Glomerular visceral epithelial cell (primary cell): ENCODE measurements at regions not wholly inside any gene's neighbourhood (a gene's known extent, or its start where the extent isn't known, plus 50 kb on each side); places are given as distances from the start of the nearest gene placed in this dataset.
A peak's percentile ranks its signal among the peaks of the same experiment; 100 is the strongest.

ENCODE experiments used
- DNase-seq: peaks from one replicate; pipeline ENCODE4 v3.0.0-alpha.2; 2016; ENCODE audit errors: extremely low spot score

DNA sequence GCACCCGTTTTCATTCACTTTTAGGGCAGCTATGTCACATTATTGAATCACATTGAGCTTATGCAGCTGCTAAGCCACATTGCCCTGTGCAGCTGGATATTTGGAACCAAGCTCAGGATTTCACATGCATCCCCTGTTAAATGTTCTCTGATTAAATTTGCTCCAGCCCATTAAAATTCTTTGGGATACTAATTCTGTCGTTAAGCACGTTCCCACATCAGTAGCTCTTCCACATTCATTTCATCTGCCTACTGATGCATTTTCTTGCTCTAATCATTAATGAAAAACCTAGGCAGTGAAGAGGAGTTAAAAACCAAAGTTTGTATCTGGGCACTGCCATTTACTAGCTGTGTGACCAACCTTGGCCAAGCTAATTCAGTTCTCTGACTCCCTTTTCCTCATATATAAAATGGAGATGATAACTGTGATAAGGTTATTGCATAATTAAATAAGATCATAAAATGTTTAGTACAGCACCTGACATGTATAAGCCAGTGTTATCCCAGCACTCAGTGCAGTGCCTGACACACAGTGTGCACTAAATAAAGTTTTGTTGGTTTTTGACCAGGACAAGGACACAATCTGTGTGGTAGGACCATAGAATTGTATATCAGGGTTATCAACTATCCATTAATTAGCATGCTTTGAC, 222.2 kb upstream of the ATP11B start:
- DNase-seq: no peak

DNA sequence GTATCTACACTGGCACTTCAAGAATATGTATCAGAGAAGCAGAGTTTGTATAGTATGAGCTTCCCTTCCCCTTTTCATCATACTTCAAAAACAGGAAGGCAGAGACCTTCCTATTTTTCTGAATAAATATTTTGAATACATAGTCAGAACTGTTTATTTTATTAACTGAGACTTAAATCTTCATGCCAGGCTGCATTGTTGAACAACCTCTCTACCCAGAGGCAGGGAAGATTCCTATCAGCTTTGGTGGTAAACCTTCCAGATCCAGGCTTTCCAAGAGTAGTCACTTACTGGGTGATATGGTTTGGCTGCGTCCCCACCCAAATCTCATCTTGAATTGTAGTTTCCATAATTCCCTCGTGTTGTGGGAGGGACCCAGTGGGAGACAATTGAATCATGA, 217.4 kb upstream of the ATP11B start:
- no peak for DNase-seq

DNA sequence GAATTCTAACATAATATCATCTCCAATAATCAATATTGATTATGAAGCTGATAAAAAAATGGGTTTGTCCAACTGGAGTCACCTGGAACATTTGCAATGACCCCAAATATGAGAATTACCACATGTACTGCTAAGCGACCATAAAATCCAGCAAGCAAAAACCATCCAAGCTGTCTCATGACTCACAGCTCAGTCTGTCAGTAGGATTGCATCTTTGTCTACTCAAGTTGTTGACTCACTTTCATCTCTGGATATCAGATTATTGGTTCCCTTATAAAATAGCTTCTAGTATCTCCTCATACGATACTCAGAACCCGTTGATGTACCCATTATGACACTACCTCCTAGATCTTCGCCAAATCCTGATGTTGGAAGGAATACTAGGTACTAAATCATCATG, 209.8 kb upstream of the ATP11B start:
- no peak for DNase-seq

DNA sequence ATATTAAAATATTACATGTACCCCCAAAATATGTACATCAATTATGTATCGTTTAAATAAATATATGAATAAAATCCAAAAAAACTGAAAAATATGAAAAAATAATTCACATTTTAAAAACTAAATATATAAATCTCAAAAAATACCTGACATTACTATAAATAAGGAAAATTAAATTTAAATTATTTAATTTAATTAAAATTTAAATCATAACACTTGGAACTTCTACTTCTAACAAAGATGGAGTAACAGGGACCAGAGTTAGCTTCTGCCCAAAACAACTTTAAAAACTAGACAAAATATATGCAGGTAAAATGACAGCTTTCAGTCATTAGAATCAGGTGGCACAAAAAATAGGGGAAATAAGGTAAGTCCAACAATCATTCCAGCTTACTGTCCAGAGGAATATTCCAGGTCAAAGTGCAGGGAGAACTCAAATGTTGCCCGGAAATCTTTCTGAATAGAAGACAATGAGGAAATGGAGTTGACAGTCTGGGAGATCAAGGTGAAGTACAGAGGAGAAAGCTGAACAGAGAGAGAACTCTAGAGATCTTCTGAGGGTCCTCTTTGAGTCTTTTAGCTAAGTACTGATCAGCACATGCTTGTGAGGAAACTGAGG, 207.7 kb upstream of the ATP11B start:
- no peak for DNase-seq

DNA sequence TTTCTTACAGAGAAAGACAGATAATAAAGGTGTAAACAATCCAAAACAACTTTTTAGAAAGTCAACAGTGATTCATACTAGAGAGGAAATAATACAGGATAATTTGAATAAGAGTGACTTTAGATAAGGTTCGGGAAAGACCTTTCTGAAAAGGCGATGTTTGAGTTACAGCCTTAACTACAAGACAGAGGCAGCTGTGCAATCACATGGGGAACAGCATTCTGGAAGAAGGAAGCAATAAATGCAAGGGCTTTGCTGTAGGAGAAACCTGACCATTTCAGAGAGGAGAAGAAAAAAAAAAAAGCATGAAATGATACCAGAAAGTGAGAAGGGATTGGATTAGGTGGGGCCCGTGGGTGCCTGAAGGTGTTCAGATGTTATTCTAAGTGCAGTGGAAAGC, 200.6 kb upstream of the ATP11B start:
- no peak for DNase-seq

DNA sequence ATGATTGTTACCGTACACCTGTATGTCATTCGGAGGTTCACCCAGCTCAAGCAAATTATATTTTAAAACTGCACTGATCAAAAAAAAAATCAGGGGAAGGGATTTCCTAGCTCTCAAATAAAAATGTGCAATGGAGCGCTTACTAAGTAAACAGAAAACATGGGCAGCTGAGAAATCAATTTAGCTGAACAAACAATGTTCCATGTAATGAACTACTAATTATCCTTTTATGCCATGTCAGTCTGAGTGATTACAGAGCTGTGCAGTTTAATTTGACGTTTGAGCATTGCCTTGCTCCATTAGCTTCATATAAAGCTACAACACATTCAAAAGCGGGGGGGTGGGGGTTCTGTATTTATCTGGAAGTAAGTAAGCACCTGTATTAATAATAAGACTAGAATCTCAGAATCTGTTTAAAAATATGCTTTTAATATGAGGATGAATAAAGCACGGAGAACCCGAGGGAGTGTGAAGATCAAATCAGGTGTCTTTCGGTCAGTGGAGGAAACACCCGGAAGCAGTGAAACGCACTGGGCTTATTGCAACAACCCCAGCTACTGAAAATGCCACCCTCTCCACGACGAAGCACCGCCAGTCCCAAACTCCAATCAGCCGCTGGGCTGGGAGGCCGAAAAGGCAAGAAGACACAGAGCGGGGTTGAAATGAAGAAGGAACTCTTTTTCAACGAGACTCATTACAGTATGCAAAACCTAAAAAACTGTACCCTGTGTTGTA, 196.5 kb upstream of the ATP11B start:
- DNase-seq: no peak

DNA sequence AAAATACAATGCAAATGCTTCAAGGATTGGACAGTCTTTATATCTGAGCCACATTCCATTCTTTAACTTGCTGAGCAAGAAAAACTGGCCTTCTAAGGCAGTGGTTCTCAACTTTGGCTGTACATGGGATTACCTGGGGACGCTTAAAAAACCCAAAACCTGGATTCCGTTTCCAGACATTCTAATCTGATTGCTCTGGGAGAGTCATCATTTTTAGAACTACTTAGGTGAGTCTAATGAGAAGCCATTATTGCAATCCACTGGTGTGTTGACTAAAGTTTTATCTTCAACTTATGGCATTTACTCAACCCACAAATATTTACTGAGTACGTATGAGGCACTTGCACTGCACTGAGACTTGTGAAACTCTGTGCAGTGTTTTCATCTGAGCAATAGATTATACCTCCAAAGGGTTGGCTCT, 195.7 kb upstream of the ATP11B start:
- DNase-seq: no peak

DNA sequence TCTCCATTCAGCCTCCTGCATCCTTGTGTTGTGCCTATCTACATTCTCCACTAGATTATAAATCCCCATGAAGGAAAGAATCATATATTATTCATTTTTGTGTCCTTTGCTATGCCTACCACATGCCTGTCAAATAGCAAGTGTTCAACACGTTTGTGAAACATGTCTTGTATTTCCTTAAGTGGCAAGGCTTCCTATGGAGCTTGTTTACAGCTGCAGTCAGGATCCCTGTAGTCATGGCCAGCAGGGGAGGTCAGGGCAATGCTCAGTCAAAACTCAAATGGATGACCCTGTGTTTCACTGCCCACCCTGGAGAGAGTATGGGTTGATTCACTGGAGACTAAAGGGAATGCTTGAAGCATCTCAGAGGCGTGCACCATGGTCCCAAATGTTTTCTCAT, 191.7 kb upstream of the ATP11B start:
- no peak for DNase-seq

DNA sequence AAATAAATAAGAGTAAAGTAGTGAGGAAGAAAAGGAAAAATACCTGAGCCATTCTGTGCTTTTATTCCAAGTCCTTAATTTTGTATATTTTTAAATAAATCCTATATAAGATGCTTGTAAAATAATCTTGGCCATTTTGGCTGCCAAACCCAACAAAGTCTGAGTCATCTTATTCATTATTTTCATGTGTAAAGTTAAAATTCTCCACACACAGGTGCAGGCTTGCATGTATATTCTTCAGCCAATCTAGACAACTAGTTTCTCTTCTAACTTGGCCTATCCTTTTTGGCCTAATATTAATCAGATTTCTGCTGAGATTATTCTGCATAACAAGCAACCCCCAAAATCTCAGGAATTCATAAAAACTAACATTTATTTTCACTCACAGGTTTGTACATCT, 189.8 kb upstream of the ATP11B start:
- no peak for DNase-seq

DNA sequence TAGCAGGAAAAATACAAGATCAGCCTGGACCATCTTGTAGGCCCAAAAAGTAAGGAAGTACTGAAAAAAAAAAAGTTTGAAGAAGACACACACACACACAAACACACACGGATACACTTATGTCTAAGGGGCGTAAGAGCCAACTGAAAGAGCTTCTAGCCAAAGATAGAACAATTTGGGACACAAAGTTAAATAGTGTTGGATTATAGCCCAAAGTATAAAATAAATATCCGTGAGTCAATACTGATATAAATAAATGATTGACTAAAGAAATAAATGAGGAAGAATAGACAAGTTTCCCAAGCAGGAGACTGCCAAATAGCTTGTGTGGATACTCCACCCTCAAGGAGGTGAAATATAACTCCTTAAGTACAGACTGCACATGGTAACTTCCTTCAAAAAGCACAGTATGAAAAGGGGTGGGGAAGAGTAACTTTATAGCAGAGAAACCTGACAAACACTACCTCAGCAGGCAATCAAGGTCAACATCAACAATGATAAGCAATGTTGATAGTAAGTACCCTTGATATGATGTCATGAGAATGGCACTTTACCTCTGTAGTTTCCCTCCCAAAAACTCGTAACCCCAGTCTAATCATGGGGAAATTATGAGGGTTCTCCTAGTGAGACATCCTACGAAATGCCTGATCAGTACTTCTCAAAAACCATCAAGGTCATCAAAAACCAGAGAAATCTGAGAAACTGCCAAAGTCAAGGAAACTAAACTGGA, 187.3 kb upstream of the ATP11B start:
- DNase-seq: no peak

DNA sequence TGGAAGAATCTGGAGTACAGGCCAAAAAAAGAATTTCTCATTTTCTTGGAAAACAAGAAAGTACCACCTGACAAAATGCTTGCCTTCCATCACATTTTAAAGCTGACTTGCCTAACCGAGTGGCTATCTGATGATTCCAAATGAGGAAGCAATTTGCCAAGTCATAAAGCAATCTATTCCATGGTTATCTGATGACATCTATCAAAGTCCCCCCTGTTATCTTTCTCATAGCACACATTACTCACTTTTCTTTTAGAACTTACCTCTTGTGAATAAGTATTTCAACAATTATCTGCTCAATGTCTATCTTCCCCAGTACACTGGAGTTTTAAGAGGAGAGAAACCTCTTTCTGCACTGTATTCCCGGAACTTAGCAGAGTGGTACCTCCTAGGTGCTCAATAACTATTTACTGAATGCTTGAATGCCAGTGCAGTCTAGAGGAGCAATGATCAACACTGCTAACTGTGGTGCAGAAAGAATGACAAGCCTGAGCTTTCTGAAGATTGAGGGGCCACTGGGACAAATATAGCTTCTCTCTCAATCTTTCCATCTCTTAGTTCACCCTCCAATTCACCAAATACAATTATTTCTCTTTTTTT, 186.3 kb upstream of the ATP11B start:
- no peak for DNase-seq

DNA sequence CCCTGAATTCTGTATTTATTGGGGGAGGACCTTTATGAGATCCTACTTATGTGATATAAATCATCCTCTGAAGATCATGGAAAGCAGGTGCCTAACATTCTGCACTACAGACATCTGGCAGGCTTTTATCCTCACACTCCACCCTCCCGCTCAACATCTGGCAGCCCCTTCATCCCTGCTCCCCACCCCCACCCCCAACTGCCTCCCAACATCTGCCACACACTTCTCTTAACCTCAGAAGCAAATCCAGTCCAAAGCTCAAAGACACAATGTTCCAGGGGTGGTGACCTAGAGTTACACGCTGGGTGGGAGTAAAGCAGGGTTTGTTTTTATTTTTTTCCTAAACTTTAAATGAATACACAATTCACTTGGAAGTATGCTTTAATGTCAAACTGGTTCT, 184.5 kb upstream of the ATP11B start:
- DNase-seq: no peak

DNA sequence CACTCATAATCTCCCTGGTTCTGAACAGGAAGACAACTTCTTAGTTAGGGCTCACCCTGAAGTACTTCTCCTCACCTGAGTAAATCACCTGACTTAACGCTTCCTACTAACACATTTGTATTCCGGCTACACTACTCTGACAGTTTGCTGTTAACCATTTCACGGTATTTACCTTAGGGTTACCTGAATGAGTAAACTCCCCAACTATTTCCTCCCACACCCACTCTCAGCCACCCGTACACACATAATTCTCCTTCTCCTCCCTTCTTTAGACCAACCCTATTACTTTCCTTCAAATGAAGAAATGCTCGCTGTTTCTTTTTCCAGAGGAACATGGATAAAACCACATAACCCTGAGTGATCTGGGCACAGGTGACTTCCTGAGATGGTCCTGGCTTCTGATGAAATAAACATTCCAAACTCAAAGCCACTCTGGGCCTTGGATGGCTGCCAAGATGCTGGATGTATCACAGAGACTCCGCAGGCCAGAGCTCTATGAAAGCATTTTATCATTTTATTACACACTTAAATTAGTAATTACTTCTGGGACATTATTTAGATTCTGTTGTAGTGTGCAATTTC, 183.6 kb upstream of the ATP11B start:
- no peak for DNase-seq

DNA sequence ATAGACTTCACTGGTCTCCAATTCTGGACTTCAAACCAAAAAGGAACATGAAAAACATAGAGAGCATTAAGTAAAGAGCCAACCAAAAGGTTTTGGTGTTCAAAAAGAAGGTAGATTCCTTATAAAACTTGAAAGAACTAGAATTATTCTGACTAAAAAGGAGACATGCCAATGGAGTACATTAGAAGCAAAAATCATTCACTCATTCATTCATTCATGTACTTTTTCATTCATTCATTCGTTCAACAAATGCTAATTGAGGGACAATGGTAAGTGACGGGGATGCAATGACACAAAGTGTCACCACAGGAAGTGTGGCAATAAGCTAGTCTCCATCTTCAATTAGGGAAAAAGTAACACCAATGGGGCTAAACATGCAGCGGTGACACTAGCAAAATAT, 181.0 kb upstream of the ATP11B start:
- DNase-seq: no peak

DNA sequence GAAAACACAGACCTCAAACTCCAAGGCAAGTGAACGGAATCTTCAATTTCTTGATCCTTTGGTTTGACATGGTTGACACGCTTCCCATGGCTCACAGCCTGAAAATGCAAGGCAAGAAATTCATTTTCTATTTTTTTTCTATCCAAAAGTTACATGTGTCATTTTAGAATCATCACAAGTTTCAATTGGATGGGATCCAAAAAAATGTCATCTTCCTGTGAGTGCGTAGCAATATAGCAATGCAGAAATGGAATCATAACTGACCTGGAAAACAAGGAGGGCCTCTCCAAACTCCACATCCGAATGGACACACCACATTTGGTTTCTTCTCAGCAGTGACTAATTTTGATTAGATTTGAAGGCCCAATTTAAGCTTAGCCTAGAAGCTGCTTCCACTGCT, 175.8 kb upstream of the ATP11B start:
- DNase-seq: no peak

DNA sequence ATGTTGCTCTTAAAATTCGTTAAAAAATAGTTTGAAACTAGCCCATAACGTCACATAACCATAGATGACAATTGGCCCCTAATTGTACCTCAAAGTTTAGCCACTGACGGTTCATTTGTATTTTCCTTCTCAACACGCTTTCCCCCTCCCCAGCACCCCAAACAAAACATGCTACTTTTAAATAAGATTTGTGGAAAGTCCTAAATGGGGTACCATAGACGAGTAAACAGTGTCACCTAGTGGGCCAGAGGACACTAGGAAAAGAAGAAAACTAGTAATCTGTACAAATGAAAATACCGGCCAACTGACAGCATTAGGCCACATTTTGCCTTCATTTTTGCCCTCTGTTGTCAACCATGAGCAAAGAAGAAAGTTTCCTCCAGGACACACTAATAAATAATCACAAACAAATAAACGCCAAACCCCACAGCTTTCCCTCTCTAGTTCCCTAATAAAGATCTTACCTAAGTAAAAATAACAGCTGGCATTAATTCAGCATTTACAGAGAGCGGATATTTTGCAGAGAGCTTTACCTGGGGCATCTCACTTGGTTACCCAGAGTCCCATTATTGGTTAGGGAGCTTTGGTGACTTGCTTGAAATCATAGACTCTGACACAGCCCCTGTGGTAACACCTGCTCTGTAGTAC, 175.1 kb upstream of the ATP11B start:
- DNase-seq: peak; percentile 9

DNA sequence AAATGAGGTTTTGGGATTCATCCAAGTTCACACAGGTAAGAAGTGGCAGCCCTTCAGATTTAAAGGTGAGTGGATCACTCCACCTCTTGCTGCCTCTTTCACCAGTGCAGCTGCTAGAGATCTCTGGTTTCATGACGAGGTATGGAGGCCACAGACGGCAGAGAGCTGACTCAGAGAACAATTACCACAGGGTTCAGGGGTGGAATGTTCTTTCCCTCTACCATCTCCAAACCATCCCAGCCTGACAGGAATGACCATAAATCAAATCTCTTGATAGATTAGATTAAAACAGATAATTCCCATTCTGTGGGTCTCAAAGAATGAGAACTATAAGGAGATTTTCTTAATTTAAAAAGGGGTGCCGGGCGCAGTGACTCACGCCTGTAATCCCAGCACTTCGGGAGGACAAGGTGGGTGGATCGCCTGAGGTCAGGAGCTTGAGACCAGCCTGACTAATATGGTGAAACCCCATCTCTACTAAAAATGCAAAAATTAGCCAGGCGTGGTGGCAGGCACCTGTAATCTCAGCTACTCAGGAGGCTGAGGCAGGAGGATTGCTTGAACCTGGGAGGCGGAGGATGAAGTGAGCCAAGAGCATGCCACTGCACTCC, 174.2 kb upstream of the ATP11B start:
- peak; percentile 30 for DNase-seq

DNA sequence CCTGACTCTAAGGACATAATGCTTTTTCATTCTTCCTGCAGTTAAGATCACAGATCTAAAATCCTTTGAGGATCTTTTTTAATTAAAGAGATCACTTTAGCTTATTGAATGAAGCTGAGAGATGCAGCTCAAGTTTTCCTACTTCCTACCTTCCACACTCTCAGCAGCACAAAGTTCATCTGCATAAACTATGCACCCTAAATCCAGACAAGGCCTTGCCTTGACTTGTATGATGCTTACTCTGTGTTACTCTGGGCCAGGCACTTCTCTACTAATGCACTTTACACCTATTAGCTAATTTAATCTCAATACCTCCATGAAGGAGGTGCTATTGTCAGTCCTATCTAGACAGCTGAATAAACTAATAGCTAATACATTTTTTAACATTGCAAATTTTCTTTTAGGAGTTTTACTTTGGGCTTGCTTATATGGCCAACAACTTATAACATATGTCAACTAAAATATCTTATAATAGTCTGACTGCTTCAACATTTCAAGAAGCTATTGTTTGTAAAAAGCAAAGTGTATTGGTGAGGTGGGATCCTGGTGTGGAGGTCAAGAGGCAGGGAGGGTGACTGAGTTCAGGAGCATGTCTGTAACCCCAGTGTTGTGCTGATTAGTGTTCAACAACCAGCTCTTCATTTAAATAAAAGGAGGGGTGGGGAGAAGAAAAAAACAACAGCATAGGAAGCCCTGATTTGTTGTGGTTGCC, 172.4 kb upstream of the ATP11B start:
- DNase-seq: no peak

DNA sequence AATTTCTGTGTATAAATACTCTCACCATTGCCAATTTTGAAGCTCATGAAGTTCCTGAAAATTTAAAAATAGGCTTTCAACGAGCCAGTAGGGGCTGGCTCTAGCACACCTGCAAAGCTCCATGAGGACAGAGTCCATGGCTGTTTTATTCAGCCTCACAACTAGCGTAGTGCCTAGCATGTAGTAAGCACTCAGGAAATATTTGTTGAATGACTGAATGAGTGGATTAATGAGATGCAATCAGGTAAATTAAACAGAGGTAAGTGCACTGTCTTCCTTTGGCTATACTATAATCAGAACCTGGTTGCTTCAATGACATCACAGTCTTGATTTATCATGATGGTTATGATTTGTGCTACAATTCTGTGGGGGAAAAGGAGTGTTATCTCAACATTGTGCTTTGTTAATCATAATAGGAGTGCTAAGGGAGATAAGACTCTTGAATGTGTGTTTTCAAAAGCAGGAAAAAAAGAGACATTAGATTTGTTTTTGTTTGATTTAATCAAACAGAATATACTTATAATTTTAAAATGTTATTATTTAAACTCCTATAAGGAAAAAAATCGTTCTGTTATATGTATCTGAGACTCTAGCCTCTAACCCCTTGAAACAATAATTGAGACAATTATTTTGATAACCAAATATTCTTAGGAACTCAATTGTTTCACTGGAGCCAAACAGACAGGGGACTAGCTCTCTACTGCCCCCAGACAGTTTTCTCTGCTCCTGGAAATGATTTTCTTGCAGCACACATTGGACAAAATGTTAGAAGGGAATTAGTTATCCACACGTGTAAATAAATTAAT, 171.7 kb upstream of the ATP11B start:
- DNase-seq: no peak

DNA sequence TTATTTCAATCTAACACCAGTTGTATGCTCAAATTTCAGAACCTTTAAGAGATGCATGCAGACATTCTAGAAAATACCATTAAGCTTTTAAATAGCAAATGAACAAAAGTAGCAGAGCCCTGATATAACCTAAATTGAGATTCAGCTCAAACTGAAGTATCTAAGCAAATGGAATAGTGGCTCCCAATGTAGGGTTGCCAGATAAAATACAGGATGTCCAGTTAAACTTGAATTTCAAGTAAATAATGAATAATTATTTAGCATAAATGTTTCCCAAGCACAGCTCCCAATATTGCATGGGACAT, 171.1 kb upstream of the ATP11B start:
- DNase-seq: no peak
